T-helper 1 cell treated with Interleukin-12 subunit alpha and Interleukin-12 subunit beta and Interleukin-4 antibody, amounts not matched to agents 30 μg/mL and 1 μg/mL, for 36 hours (primary cell): ENCODE measurements at regions not wholly inside any gene's neighbourhood (a gene's known extent, or its start where the extent isn't known, plus 50 kb on each side); places are given as distances from the start of the nearest gene placed in this dataset.

Experiments
- H3K27ac Mint-ChIP-seq: one replicate; pipeline ENCODE4 v1.8.0; 2021; ENCODE audit warnings: mild to moderate bottlenecking, mixed read lengths
- H3K27me3 Mint-ChIP-seq: one replicate; pipeline ENCODE4 v1.8.0; 2021; ENCODE audit warnings: low read depth, mixed read lengths
- H3K36me3 Mint-ChIP-seq: one replicate; pipeline ENCODE4 v1.8.0; 2021; ENCODE audit warnings: low read depth, mixed read lengths
- H3K4me1 Mint-ChIP-seq: one replicate; pipeline ENCODE4 v1.8.0; 2021; ENCODE audit warnings: low read depth, mixed read lengths
- H3K4me3 Mint-ChIP-seq: one replicate; pipeline ENCODE4 v1.8.0; 2021; ENCODE audit warnings: mild to moderate bottlenecking, moderate library complexity, mixed read lengths
- H3K9me3 Mint-ChIP-seq: one replicate; pipeline ENCODE4 v1.8.0; 2021; ENCODE audit warnings: mixed read lengths

DNA sequence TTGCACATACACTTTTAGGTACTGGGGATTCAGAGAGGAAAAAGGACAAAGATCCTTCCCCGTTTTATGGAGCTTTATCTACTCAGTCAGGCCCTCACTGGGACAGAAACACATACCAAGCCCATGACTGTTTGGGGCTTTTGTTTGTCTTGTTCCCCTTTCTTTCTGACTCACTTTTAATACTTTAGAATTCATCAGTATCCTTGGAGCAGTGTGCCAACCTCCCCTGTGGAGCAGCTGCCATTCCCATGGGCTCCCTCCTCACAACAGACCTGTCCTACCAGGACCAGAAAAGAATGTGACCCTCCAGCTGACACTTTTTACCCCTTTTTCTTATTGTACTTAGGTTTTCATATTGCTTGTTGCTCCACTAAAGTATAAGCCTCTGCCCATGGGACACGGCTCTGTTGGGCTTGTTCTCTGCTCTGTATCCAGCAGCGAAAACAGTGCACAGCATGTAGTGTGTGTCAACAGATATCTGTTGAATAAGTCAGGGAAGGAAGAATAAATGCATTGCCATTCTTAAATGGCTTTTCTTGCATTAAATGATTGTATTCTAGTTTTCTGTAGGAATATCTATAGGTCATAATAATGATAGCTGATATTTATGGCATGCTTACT, 431.1 kb downstream of the EFNB2 start:
- Mint-ChIP-seq H3K27ac (no peak overlapping the region), H3K9me3 (no peaks in the 10 kb centered on the region), H3K4me1 (no peaks in the 10 kb centered on the region), H3K4me3 (no peak overlapping the region), H3K36me3 (no peaks in the 10 kb centered on the region), H3K27me3 (no peaks in the 10 kb centered on the region)

DNA sequence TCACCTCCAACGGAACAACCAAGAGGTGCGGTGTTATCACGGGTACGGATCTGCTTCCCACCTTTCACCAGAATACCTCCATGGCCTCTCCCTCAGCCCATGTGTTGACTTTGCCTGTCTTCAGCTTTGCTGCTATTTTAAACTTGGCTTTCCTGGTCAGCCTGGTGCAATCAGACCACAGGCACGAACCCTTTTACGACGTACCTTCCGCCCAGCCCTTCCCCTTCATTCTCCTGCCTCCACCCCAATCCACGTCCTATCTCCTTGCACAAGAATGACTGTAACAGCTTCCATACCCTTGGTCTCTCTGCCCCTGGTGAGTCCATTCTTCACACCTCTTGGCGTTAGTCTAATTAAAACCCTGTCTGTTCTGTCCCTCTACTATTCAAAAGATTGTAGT, 431.7 kb downstream of the EFNB2 start:
- Mint-ChIP-seq H3K36me3 (no peaks in the 10 kb centered on the region), H3K9me3 (no peaks in the 10 kb centered on the region), H3K27ac (no peak overlapping the region), H3K4me1 (no peaks in the 10 kb centered on the region), H3K4me3 (no peak overlapping the region), H3K27me3 (no peaks in the 10 kb centered on the region)

DNA sequence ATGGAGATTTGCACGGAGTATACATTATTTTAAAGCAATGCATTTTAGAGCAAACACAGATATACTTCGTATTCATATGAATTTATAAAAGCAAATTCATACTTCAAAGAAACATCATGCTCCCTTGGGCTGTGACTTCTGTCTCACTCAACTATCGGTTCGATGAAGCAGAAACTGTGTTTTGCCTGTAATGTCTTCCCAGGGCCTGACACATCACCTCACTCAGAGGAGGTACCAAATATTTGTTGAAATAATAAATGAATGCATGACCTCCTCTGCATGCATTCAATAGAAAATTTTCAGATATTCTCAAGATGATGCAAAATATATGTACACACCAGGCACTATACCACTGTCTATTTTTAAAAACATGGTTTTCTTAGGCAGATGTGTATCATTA, 432.7 kb downstream of the EFNB2 start:
- no peak overlapping the region for H3K27ac Mint-ChIP-seq
- H3K9me3 Mint-ChIP-seq = no peaks in the 10 kb centered on the region
- H3K4me3 Mint-ChIP-seq = no peak overlapping the region
- no peaks in the 10 kb centered on the region for H3K27me3 Mint-ChIP-seq
- no peaks in the 10 kb centered on the region for H3K4me1 Mint-ChIP-seq
- no peaks in the 10 kb centered on the region for H3K36me3 Mint-ChIP-seq

DNA sequence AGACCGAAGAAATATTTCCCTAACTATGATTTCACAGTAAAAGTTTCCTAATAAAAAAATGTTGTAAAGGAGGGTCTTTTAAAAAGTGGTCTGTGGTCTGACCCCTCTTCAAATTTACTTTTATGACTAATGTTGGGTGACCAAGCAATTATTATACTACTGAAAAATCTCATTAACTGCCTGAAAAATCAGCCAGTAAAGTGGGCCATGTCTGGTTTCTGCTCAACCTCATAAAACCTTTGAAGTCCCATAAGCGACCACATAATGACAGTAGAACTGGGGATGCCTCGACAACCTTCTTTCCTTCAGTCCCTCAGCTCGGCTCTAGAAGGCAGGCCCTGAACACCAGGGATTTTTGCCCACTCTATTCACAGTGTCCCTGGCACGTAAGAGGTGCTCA, 434.3 kb downstream of the EFNB2 start:
- Mint-ChIP-seq H3K4me3 (no peak overlapping the region), H3K27me3 (no peaks in the 10 kb centered on the region), H3K9me3 (no peaks in the 10 kb centered on the region), H3K36me3 (no peaks in the 10 kb centered on the region), H3K27ac (no peak overlapping the region), H3K4me1 (no peaks in the 10 kb centered on the region)

DNA sequence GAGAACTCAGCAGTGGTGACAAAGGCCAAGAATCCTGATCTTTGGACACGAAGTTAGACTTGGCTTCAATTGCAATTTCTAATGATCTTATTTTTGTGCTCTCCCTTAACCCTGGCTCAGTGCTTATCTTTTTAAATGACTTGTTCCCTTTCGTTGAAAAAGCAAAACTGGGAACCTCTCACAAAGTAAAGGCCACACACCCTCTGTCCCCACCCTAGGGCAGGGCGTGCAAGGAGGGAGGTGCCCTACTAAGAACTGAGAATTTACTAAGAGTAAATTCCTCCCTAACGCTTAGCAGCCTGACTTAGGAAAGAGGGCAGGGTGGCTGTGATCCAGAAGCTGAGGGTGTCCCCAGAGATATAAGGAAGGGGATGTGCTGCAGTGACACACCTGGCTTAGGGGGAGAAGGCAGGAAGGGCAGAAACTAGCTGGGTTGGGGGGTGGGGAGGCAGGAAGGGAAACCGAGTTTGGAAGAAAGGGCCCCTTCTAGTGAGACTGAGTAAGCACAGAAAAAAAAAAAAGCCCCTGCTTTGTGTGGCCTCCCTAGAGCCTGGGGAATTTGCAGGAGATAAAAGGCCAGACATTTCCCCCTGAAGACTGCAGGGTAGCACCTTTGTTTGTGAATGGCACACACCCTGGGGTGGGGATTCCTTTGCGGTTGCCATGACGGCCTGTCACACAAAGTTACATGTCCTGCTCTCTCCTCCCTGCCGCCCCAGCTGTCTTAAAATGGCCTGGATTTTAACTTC, 435.1 kb downstream of the EFNB2 start:
- Mint-ChIP-seq H3K4me3 (no peak overlapping the region), H3K9me3 (no peaks in the 10 kb centered on the region)

DNA sequence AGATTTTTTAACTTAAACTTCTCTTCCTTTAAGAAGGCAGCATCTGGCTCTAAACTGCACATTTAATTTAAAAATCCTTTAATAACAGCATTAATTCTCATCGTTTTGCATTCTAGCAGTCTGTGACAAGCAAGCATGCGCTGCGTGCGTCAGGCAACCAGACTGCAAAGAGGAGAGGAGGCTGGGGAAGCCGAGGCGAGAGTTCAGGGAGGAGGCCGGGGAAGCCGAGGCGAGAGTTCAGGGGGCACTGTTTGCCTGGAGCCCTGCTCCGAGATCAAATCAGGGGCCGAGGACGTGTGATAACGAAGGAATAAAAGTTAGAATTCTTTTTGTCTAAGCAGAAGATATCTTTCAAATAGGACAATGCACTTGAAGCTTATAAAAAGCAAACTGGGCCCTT, 435.7 kb downstream of the EFNB2 start:
- Mint-ChIP-seq H3K4me3 (no peak overlapping the region), H3K27ac (no peak overlapping the region), H3K36me3 (no peaks in the 10 kb centered on the region), H3K4me1 (no peaks in the 10 kb centered on the region), H3K9me3 (no peaks in the 10 kb centered on the region), H3K27me3 (no peaks in the 10 kb centered on the region)

More for the DNA sequence above, 435.1 kb downstream of the EFNB2 start:
- H3K27me3 Mint-ChIP-seq = no peaks in the 10 kb centered on the region
- no peaks in the 10 kb centered on the region for H3K4me1 Mint-ChIP-seq
- no peaks in the 10 kb centered on the region for H3K36me3 Mint-ChIP-seq
- H3K27ac Mint-ChIP-seq = no peak overlapping the region

DNA sequence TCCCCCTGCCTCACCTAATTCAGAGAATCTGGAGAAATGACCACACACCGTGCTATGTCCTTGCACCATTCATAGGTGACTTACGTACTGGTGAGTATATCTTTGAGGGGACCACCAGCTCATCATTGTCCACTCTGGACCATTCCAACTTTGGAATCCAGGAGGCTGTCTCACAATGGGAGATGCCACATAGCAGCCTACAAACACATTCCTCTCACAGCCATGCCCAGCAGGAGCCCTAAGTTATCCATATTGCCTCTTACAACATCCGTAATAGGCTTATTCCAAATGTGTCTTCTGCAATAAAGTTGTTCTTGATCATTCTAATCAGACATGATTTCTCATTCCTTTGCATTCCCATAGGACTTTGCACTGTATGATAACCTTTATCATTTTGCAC, 436.7 kb downstream of the EFNB2 start:
- Mint-ChIP-seq H3K27ac (no peak overlapping the region), H3K27me3 (no peaks in the 10 kb centered on the region), H3K36me3 (no peaks in the 10 kb centered on the region), H3K9me3 (no peaks in the 10 kb centered on the region), H3K4me1 (no peaks in the 10 kb centered on the region), H3K4me3 (no peak overlapping the region)

DNA sequence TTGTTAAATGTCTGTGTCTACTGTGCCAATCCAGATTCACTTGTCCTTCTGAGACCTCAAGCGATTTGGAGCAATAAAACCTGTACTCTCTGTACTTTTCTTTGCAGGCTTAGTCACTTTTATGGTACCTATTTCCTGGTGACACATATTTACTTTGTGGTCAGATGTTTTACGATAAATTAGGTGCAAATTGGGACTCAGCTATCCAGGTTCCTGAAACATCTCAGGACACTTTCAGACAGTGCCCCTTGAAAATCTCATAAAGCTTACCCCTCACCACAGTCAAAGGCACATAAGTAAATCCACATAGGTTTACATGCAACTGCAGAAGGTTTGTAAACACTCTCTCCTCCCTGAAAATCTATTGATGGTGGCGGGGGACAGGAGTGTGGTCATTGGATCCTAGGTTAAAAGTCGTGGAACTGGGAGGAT, 438.8 kb downstream of the EFNB2 start:
- H3K27me3 Mint-ChIP-seq = no peaks in the 10 kb centered on the region
- no peaks in the 10 kb centered on the region for H3K36me3 Mint-ChIP-seq
- no peak overlapping the region for H3K4me3 Mint-ChIP-seq
- H3K9me3 Mint-ChIP-seq = no peaks in the 10 kb centered on the region
- no peak overlapping the region for H3K27ac Mint-ChIP-seq
- no peaks in the 10 kb centered on the region for H3K4me1 Mint-ChIP-seq

DNA sequence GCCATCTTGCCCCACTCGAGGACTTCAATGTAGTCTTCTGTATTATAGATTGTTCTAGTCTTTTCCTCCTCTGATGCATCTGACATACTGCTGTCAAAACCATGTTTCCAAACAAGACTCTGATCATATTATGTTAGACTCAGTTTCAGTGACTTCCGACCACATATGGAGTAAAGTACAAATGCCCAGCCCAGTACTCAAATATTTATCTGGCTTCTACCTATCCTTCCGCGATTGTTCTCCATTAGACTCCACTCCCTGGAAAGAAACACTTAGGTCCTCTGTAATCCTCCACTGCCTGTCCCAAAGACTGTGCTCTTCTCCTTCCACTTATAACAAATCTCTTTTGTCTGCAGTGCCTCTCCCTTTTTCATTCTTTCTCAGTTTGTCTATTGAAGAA, 439.5 kb downstream of the EFNB2 start:
- Mint-ChIP-seq H3K36me3 (no peaks in the 10 kb centered on the region), H3K4me3 (no peak overlapping the region), H3K4me1 (no peaks in the 10 kb centered on the region), H3K27me3 (no peaks in the 10 kb centered on the region), H3K9me3 (no peaks in the 10 kb centered on the region), H3K27ac (no peak overlapping the region)

DNA sequence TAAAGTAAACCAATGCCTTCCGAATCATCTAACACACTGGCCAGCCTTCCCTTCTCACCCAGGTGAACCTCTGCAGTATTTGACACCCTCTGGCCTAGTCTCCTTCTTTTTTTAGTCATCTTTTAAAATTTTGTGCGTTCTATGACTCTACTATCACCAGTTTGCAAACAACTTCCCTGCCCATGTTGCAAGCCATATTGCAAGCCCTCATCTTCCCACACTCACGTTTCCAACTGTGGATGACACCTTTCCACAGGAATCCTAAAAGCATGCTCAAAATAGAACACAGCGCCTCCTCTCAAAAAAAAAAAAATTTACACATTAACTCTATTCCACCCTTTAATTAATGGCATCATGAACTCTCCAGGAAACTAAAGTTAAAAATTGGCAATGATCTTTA, 440.1 kb downstream of the EFNB2 start:
- no peak overlapping the region for H3K27ac Mint-ChIP-seq
- no peaks in the 10 kb centered on the region for H3K9me3 Mint-ChIP-seq
- no peaks in the 10 kb centered on the region for H3K27me3 Mint-ChIP-seq
- H3K36me3 Mint-ChIP-seq = no peaks in the 10 kb centered on the region
- no peaks in the 10 kb centered on the region for H3K4me1 Mint-ChIP-seq
- H3K4me3 Mint-ChIP-seq = no peak overlapping the region

DNA sequence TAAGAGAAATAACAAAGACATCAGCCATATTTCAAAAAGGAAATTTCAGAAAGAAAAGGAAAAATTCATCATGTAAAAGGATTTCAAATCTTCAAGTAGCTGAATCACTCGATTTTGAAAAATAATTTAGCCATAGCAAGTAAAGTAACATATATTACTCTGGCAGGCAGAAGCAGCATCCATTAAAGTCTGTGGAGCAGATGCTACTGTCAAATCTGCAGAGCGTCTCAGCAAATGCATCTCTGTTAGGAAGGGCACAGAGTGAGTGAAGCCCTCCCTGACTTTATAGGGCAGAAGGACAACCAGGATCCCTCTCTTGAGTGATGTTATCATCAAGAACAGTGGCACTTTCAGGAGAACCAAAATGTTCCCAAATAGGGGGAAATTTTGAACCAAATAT, 445.5 kb downstream of the EFNB2 start:
- no peak overlapping the region for H3K4me3 Mint-ChIP-seq
- H3K27me3 Mint-ChIP-seq = no peaks in the 10 kb centered on the region
- no peaks in the 10 kb centered on the region for H3K36me3 Mint-ChIP-seq
- H3K27ac Mint-ChIP-seq = no peak overlapping the region
- H3K9me3 Mint-ChIP-seq = no peaks in the 10 kb centered on the region
- H3K4me1 Mint-ChIP-seq = no peaks in the 10 kb centered on the region

DNA sequence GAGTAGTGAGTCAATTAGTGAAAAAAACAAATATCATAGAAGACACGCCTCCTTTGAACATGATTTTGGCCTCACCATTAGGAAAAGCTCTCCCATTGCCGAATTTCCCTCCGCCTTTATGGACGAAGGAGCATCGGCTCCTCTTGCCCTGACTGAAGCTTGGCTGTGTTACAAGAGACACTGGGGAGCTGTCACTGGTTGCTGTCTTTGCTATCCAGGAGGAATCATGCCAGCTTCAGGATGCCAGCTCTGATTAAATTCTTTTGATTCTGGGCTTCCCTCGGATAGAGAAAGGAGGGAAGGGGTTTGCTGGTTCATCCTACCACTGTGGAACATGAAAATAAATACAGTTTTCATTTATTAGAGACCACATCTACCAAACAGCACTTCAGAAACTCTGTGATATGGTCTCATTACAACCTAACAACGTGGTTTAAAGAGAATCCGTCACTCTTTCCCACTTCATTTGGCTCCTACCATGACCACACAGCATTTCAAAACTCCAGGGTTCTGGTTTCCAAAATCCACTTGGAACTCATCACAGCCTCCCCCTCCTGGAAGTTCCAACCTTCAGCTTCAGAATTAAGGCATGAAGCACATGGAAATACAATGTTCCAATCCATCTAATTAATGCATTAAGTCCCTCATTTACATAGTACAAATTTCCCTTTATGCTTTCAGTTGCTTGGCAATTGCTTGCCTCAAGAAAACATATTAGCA, 446.0 kb downstream of the EFNB2 start:
- no peaks in the 10 kb centered on the region for H3K27me3 Mint-ChIP-seq
- no peaks in the 10 kb centered on the region for H3K9me3 Mint-ChIP-seq
- no peaks in the 10 kb centered on the region for H3K4me1 Mint-ChIP-seq
- no peak overlapping the region for H3K4me3 Mint-ChIP-seq
- no peak overlapping the region for H3K27ac Mint-ChIP-seq
- no peaks in the 10 kb centered on the region for H3K36me3 Mint-ChIP-seq

DNA sequence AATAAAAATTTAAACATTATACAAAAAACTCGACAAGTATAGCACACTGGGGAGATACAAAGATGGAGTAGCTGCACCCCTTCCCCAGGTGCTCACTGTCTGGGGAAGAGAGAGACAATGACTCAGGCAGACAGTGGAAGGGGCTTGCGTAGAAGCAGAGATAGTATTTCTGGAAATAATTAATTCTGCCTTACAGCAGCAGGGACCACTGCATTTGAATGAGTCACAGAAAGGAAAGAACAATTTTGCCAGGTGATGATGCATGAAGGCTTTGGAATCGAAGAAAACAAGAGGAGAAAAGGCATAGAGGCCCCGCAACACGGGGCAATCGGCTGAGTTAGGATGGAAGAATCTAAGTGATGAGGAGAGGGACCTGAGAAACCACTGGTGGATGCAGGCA, 447.4 kb downstream of the EFNB2 start:
- Mint-ChIP-seq H3K27ac (no peak overlapping the region), H3K4me1 (no peaks in the 10 kb centered on the region), H3K9me3 (no peaks in the 10 kb centered on the region), H3K27me3 (no peaks in the 10 kb centered on the region), H3K4me3 (no peak overlapping the region), H3K36me3 (no peaks in the 10 kb centered on the region)

DNA sequence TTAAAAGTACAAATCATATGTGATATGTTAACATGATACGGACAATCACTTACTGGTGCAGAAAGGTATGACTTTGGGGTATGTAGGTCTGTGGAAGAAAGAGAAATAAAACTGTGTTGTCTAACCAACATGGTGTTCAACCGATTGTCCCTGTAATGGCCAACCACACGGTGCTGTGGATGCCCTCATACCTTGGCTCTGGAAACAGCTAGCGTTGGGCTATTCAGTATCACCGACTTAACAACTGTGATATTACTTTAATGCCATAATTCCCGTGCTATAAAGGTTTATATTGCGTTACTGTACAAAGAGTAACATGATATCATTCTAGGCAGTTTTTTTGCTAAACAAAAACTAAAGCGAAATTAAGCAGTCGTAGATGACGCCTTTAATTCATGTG, 448.3 kb downstream of the EFNB2 start:
- Mint-ChIP-seq H3K27ac (no peak overlapping the region), H3K9me3 (no peaks in the 10 kb centered on the region), H3K4me3 (no peak overlapping the region), H3K4me1 (no peaks in the 10 kb centered on the region), H3K36me3 (no peaks in the 10 kb centered on the region), H3K27me3 (no peaks in the 10 kb centered on the region)
